ENCODE measurements at regions not wholly inside any gene's neighbourhood (a gene's known extent, or its start where the extent isn't known, plus 50 kb on each side); places are given as distances from the start of the nearest gene placed in this dataset.

GRCh38 chr3:194833114-194833910 lies 147.6 kb downstream of the FAM43A start:
- H3K9me3 ChIP-seq (replicated peaks; ENCODE audit: insufficient read depth, low read length), result no peaks in the 10 kb centered on the region
- H3K9me2 ChIP-seq (replicated peaks; ENCODE audit: insufficient read depth, low read length), result no peaks in the 10 kb centered on the region
- no peak for DNase-seq
- no peaks in the 10 kb centered on the region for H3F3A ChIP-seq (ENCODE audit: insufficient read depth, low read length)
- no peaks in the 10 kb centered on the region for H3K36me3 ChIP-seq (replicated peaks; ENCODE audit: insufficient read depth, low read length)
- no peak overlapping the region for H3K4me2 ChIP-seq (ENCODE audit: low read depth, low read length)
- no peak overlapping the region for H3K27ac ChIP-seq (ENCODE audit: low read length)
- H3K4me3 ChIP-seq (ENCODE audit: low read length), result no peak overlapping the region
- H2AFZ ChIP-seq (ENCODE audit: low read length), result no peak overlapping the region
- no peaks in the 10 kb centered on the region for H3K79me2 ChIP-seq (ENCODE audit: low read length)
- H3K4me1 ChIP-seq (ENCODE audit: low read length), result no peaks in the 10 kb centered on the region
- no peak overlapping the region for H3K9ac ChIP-seq (ENCODE audit: low read length)
- TF ChIP-seq EZH2phosphoT487 (IDR thresholded peaks at IDR 0.05; ENCODE audit: low read length), result no peak
- TF ChIP-seq CTCF (IDR thresholded peaks at IDR 0.05; ENCODE audit: low read length), result no peak
- TF ChIP-seq EZH2 (optimal IDR thresholded peaks at IDR 0.05; ENCODE audit: low read depth, low read length), result no peak
- H3K27me3 ChIP-seq (replicated peaks; ENCODE audit: insufficient read depth, low read length), result no peaks in the 10 kb centered on the region
- H4K20me1 ChIP-seq (ENCODE audit: insufficient read depth, low read length), result no peaks in the 10 kb centered on the region

GRCh38 chr3:194836661-194837060 lies 151.0 kb downstream of the FAM43A start:
- no peaks in the 10 kb centered on the region for H3K79me2 ChIP-seq (ENCODE audit: low read length)
- H3K4me1 ChIP-seq (ENCODE audit: low read length), result no peaks in the 10 kb centered on the region
- no peaks in the 10 kb centered on the region for H4K20me1 ChIP-seq (ENCODE audit: insufficient read depth, low read length)
- no peaks in the 10 kb centered on the region for H3K36me3 ChIP-seq (replicated peaks; ENCODE audit: insufficient read depth, low read length)
- H3K27ac ChIP-seq (ENCODE audit: low read length), result no peak overlapping the region
- H2AFZ ChIP-seq (ENCODE audit: low read length), result no peak overlapping the region
- no peaks in the 10 kb centered on the region for H3K9me2 ChIP-seq (replicated peaks; ENCODE audit: insufficient read depth, low read length)
- H3K4me3 ChIP-seq (ENCODE audit: low read length), result no peak overlapping the region
- H3K27me3 ChIP-seq (replicated peaks; ENCODE audit: insufficient read depth, low read length), result no peaks in the 10 kb centered on the region
- TF ChIP-seq EZH2phosphoT487 (IDR thresholded peaks at IDR 0.05; ENCODE audit: low read length), result no peak
- TF ChIP-seq EZH2 (optimal IDR thresholded peaks at IDR 0.05; ENCODE audit: low read depth, low read length), result no peak
- TF ChIP-seq CTCF (IDR thresholded peaks at IDR 0.05; ENCODE audit: low read length), result no peak
- no peak overlapping the region for H3K4me2 ChIP-seq (ENCODE audit: low read depth, low read length)
- H3K9me3 ChIP-seq (replicated peaks; ENCODE audit: insufficient read depth, low read length), result no peaks in the 10 kb centered on the region
- H3F3A ChIP-seq (ENCODE audit: insufficient read depth, low read length), result no peaks in the 10 kb centered on the region
- H3K9ac ChIP-seq (ENCODE audit: low read length), result no peak overlapping the region
- DNase-seq, result no peak

GRCh38 chr3:194837457-194838127 lies 151.9 kb downstream of the FAM43A start:
- no peak overlapping the region for H2AFZ ChIP-seq (ENCODE audit: low read length)
- no peaks in the 10 kb centered on the region for H3K4me1 ChIP-seq (ENCODE audit: low read length)
- no peak for TF ChIP-seq CTCF (IDR thresholded peaks at IDR 0.05; ENCODE audit: low read length)
- TF ChIP-seq EZH2 (optimal IDR thresholded peaks at IDR 0.05; ENCODE audit: low read depth, low read length), result no peak
- TF ChIP-seq EZH2phosphoT487 (IDR thresholded peaks at IDR 0.05; ENCODE audit: low read length), result no peak
- no peak for DNase-seq
- H3K9ac ChIP-seq (ENCODE audit: low read length), result no peak overlapping the region
- H3K79me2 ChIP-seq (ENCODE audit: low read length), result no peaks in the 10 kb centered on the region
- no peaks in the 10 kb centered on the region for H3F3A ChIP-seq (ENCODE audit: insufficient read depth, low read length)
- H3K27ac ChIP-seq (ENCODE audit: low read length), result no peak overlapping the region
- no peaks in the 10 kb centered on the region for H3K36me3 ChIP-seq (replicated peaks; ENCODE audit: insufficient read depth, low read length)
- H4K20me1 ChIP-seq (ENCODE audit: insufficient read depth, low read length), result no peaks in the 10 kb centered on the region
- no peak overlapping the region for H3K4me2 ChIP-seq (ENCODE audit: low read depth, low read length)
- H3K9me3 ChIP-seq (replicated peaks; ENCODE audit: insufficient read depth, low read length), result no peaks in the 10 kb centered on the region
- H3K27me3 ChIP-seq (replicated peaks; ENCODE audit: insufficient read depth, low read length), result no peaks in the 10 kb centered on the region
- no peaks in the 10 kb centered on the region for H3K9me2 ChIP-seq (replicated peaks; ENCODE audit: insufficient read depth, low read length)
- H3K4me3 ChIP-seq (ENCODE audit: low read length), result no peak overlapping the region

Data from MM.1S (cell line).